CD4-positive, alpha-beta T cell treated with Interleukin-1 beta for 1 hour (primary cell): ENCODE measurements at regions not wholly inside any gene's neighbourhood (a gene's known extent, or its start where the extent isn't known, plus 50 kb on each side); places are given as distances from the start of the nearest gene placed in this dataset.
"Not testable (repeated sequence)": the region's sequence is repeated elsewhere in the genome, so short reads cannot be mapped to it uniquely, and the experiment has no call there.

ENCODE experiments used
- DNase-seq, 2 donors: peaks; one replicate each; pipeline ENCODE4 v3.0.0-alpha.2; 2020 to 2022

DNA sequence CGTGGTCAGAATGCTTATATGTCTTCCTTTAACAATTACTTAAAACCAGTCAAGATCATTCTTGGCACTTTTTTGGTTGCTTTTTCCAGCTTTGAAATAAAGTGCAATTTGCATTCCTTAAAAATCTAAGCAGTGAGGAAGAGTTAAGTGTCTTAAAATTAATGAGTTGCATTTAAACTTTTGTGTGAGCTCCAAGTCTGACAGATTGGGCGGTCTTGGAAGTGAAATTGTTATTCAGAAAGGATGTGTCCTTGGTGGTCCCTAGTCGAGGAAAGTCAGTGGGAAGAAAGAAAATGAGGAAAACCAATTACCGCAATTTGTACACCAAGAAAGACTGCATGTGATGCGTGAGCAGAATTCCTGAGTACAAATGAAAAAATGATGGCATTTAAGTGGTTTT lies 132.5 kb downstream of the HHIPL2 start:
- no peak for DNase-seq

DNA sequence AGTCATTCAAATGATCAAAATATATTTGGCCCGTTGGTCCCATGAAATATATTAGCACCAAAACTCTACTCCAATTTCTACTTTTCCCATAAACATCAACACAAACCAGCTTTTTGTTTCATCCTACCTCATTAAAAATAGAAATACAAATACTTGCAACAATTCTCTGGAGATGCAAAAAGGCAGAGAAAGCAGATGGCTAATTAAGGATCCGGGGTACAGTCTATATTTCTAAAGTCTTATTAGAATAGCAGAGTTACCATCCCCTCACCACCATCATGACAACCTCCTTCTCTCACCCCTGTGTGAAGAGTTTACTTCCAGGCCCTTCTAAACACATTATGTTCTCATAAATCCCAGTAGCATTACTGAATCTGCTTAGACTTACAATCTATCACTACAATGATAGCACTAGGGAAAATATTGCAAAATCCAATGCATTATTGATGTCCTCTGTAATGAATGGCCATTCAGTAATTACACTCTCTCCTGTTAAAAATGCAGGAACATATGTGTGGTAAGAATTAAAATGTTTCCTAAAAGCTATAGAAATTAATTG lies 133.8 kb downstream of the HHIPL2 start:
- no peak for DNase-seq

DNA sequence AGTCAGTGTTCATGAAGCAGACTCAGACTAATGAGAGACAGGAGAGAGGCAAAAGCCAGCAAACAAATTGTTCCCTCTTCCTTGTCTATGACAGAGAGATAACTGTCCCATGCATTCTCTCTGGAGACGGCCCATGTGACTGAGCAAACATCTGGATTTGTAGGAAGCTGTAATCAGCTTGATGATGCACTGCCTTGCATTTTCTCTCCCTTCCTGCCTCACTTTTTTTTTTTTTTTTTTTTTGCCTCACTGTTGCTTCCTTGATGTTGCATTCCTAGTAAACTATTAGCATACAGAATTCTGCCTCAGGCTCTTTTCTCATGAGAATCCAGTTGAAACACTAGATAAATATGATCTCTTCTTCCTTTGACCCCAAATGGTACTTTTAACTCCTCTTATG lies 134.5 kb downstream of the HHIPL2 start:
- DNase-seq = no peak

GRCh38 chr1:222404710-222405109 lies 143.2 kb downstream of the HHIPL2 start:
- no peak for DNase-seq

DNA sequence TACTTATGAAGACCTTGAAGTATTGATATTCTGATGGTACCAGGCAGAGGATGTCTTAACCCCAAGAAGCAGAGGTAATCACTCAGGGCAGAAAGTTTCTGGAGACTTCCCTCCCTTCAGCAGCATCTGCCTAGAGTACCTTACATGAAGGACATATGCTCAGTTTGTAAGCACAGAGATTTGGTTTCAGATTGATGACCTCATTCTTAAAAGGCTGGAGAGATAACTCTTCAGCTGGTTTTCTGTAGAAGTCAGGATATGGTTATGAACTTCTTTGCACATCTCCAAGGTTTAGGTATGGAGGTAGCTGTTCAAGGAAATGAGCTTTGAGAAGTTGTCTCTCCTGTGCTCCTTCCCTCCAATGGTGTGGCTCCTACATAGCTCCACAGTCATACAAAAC lies 148.7 kb downstream of the HHIPL2 start:
- no peak for DNase-seq

DNA sequence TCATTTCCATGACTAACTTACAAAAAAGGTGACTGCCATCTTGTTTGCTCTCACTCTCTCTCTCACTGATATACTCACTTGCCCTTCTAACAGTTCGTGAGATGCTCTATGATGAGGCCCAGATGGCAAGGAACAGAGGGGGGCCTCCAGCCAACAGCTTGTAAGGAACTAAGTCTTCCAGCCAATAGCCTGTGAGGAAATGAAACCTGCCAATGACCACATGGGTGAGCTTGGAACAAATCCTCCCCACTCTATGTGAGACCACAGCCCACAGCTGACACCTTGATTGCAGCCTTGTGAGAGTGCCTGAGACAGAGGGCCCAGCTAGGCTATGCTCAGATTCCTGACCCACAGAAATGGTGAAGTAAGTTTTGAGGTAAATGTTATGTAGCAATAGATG lies 153.7 kb downstream of the HHIPL2 start:
- no peak for DNase-seq

GRCh38 chr1:222392556-222392955 lies 155.3 kb downstream of the HHIPL2 start:
- DNase-seq = no peak

DNA sequence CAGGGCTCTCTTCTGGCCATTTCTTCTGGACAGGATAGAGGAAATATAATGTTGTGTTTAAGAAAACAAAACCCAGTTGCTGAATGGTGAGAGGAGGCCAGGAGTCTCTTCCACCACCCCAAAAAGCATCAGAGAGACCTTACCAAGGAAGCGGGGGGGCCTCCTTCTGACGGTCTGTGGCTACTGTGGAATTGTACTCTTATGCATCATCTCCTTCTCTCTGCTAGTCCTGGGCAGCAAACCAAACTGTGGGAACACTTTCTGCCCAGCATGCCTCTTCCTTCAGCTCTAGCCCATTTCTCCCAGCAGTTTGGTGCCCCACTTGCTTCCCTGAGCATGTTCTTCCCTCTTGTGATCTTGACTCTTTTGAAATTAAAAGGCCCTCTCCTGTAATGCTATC lies 157.7 kb downstream of the HHIPL2 start:
- DNase-seq = no peak

DNA sequence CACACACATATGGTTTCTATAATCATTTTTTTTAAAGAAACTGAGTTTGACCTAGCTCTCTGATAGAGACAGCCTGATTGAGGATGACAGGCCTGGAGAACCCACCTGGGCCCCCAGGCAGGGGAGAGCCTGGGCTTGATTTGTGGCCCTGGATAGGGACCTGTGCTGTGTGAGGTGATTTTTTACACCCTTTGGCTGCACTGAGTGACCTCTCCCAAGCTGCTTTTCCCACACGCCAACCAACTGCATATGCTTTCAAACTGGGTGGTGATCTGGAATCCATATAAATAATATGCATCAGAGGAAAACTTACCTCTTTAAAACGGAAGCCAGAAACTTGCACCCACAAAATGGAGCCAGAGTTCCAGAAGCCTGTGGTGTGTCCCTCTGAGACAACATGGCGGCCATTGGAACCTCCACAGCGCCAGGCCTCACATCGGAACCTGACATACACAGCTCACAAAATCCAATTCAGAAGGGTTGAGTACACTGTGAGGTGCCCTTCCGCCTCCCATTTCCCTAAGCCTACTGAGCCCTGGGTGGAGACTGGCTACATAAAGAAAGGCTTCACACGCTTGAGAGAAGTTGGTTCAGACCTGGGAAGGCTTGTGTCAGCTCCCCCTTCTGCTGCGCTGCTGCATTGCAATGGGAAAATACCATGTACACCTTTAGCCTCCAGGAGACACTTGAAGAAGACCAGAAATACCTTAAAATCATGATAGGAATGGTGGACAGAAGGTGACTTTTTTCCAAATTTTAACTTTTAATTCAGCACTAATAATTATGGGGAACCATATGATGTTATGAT lies 160.7 kb downstream of the HHIPL2 start:
- DNase-seq = no peak

- DNase-seq = no peak
These were observed 161.9 kb downstream of the HHIPL2 start for GRCh38 chr1:222385955-222386354.

- no peak for DNase-seq
These were observed 162.6 kb downstream of the HHIPL2 start for GRCh38 chr1:222385262-222385661.

DNA sequence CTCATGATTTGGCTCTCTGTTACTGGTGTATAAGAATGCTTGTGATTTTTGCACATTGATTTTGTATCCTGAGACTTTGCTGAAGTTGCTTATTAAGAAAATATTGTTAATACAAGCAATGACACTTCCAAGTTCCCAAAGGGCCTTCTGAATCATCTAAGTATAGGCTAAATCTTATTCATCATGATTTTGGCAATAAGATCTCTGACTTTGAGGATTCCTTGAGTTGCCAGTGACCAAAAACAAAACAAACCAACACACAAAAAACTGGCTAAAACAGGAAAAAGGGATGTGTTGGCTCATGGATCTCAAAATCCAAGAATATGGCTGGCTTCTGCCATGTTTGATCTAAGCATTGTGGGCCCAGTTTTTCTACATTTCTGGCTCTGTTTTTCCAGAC lies 163.4 kb downstream of the HHIPL2 start:
- no peak for DNase-seq

DNA sequence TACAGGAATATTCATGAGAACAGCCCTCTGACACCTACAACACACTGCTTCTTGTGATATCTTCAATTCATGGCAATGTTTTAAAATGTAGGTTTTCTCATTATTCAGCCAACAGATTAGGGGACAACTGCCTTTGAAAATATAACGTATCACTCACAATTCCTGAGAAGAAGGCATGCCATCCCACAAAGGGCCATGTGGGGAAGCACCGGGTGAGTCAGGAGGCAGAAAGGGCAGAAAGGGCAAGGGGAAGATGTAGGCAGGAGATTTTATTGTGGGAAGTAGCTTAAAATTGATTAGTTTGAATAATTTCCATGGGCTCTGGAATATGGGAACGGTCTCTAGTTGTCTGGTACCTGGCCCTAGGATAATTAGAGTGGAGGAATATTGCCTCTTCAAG lies 165.7 kb downstream of the HHIPL2 start:
- no peak for DNase-seq

GRCh38 chr1:222377428-222378088 lies 170.3 kb downstream of the HHIPL2 start:
- DNase-seq = no peak

DNA sequence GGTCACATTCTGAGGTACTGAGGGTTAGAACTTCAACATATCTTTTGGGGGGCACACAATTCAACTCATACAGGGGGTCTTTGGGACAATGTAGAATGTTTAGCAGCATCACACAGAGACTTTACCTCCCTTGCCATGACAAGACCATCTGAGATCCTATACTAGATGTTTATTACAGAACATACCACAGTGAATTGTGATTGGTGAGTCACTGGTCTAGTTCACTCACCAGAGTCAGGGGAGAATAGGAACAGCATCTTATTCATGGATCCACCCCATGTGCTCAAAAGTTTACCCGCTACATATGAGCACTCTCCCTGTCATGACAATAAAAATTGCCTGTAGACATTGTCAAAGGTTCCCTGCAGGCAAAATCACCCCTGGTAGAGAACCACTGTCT lies 171.1 kb downstream of the HHIPL2 start:
- DNase-seq = not testable (repeated sequence)

GRCh38 chr1:222375701-222376100 lies 172.2 kb downstream of the HHIPL2 start:
- no peak for DNase-seq

DNA sequence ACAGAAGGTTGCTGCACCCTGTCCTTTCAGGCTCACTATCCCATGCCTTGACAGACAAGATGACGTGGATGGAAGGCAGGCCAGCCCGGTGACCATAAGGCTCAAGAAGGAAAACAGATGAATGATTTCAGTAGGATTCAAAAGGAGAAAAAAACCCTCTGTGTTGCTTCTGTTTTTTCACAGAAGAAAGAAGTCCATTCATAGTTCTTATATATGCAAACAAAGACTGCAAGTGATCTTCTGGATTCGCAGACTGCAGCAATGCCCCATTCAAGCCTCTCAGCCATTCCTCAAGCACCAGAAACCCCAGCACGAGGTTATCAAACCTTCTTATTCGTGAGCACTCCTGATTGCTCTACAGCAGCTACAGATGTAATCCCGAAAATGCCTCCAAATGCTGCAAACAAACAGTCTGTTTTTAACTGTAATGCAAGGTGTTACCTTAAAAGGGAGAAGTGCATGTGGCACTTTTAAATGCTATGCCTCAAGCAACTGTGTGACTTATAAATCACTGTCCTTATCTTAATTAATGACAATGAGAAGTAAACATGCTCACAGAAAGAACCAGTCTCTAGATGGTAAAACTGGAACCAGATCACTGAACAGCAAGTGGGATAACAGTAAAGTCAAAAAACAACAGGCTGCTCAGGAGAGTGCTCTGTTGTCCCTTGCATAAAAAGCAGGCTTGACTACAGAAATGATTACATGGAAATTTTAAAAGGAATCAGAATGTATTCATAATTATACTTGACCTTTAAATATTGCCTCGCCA lies 173.9 kb downstream of the HHIPL2 start:
- no peak for DNase-seq

DNA sequence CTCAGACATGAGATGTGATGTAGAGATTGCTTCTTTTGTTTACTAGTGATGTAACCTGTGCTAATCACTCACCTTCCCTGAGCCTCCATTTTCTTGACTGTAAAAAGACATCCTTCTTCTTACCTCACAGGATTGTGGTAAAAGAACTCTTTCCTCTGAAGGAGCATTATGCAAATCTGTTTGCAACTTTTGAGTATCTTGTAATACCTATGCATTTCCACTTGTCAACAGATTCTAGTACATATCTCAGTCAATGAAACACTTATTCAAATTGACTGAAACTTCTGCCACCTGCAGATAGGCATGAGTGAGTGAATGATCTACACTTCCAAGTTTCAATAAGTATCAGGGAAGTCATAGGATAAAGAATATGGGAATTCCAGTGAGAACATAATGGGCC lies 174.7 kb downstream of the HHIPL2 start:
- DNase-seq = no peak

- no peak for DNase-seq
These were observed 175.7 kb downstream of the HHIPL2 start for GRCh38 chr1:222372221-222372620.

DNA sequence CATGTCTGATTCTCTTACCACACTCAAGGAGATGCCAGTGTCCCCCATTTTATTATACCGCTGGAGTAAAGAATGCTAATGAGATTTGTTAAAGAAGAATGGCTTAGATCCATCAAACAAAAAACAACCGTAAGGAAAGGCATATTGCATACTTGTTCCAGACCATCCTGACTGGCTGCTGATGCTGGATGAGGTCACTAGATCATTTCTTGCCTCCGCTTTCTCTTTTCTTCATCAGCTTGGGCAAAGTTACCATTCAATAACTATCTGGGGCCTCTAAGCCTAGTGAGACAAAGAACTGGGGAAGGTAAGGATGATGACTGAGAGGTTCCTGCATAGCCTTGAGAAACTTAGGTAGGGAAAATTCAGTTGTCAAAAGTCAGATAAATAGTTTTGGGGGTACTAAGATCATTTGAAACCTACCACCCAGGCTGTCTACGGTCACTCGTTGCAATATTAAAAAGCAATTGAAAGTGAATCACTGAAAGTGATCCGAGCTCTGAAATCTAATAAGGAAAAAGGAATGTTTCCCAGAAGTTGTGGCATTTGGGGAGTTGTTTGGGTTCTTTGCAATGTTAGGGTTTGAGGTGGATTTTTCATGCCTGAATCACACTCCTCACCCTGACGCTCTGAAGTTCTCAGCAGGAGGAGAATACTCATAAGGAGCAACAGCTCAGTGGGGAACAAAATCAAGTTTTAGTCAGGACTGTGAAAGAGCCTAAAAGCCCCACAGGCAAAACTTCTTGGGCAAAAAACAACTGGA lies 176.8 kb downstream of the HHIPL2 start:
- DNase-seq = no peak

GRCh38 chr1:222370081-222370912 lies 177.6 kb downstream of the HHIPL2 start:
- no peak for DNase-seq

GRCh38 chr1:222369148-222369547 lies 178.8 kb downstream of the HHIPL2 start:
- no peak for DNase-seq
